Calu3 (cell line): ENCODE measurements at regions not wholly inside any gene's neighbourhood (a gene's known extent, or its start where the extent isn't known, plus 50 kb on each side); places are given as distances from the start of the nearest gene placed in this dataset.
"Not testable (repeated sequence)": the region's sequence is repeated elsewhere in the genome, so short reads cannot be mapped to it uniquely, and the experiment has no call there.

Source experiments
- BruUV-seq: library from RNA; stranded (reverse); fragments of 400-500 nt; replicated peaks from 2 replicates; lab custom pipeline; 2021; lab: Mats Ljungman, UMichigan
- CTCF ChIA-PET: fragments of 300-600 bp; sonication (Branson Sonifier 250); formaldehyde crosslinking; loops from one replicate; lab custom pipeline; 2022; ENCODE audit warnings: antibody characterized with exemption; lab: Charles Lee
- DNase-seq: peaks from one replicate; pipeline ENCODE4 v3.0.0; 2022
- H3K27ac Mint-ChIP-seq: one replicate; pipeline ENCODE4 v1.8.0; 2022; ENCODE audit warnings: mixed read lengths; ENCODE audit not compliant: unreplicated experiment
- H3K27me3 Mint-ChIP-seq: one replicate; pipeline ENCODE4 v1.8.0; 2022; ENCODE audit warnings: mixed read lengths; ENCODE audit not compliant: unreplicated experiment
- H3K36me3 Mint-ChIP-seq: one replicate; pipeline ENCODE4 v1.8.0; 2022; ENCODE audit warnings: mild to moderate bottlenecking, moderate library complexity, mixed read lengths; ENCODE audit not compliant: insufficient read depth, unreplicated experiment
- H3K4me1 Mint-ChIP-seq: one replicate; pipeline ENCODE4 v1.8.0; 2022; ENCODE audit warnings: mild to moderate bottlenecking, low read depth, mixed read lengths; ENCODE audit not compliant: unreplicated experiment
- H3K4me3 Mint-ChIP-seq: one replicate; pipeline ENCODE4 v1.8.0; 2022; ENCODE audit warnings: mild to moderate bottlenecking, low read depth, moderate library complexity, mixed read lengths; ENCODE audit not compliant: unreplicated experiment
- H3K9me3 Mint-ChIP-seq: one replicate; pipeline ENCODE4 v1.8.0; 2022; ENCODE audit warnings: low read depth, mixed read lengths; ENCODE audit not compliant: unreplicated experiment
- CTCF ChIP-seq: fragments of 200-600 bp; IDR thresholded peaks from one replicate; pipeline ENCODE4 v1.8.0; 2022; ENCODE audit warnings: antibody characterized with exemption; ENCODE audit not compliant: unreplicated experiment
- intact Hi-C: fragments of 100-400 bp; cut with micrococcal nuclease; formaldehyde crosslinking; loops from one replicate; pipeline ENCODE4 v1.10.0; 2022; ENCODE audit not compliant: unreplicated experiment

DNA sequence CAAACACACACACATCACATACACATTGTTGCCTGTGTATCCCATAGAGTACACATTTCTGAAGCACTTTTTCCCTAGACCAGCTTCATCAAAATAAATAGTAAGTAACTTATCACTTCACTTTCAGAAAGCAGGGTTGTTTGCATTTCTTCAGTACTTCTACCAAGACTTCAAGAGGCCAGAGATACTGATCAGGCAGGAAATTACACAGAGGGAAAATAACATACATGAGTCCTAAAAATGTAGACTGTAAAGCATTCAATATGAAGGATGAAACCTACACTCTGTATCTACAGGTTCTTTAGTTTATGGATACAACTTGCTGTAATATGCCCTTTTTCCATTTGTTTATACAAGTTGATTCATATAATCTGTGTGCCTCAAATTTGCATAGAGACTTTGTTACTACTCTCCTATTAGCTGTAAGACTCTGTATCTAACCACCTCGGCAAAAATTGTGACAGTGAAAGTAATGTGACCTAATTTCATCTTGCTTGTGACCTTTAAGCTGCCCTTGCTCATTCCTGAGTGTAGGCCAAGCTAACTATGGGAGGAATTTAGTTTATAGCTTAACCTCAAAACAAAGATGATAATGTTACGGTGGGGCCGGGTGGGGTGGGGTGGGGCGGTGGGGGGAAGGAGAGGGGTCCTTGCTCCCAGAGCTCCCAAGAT lies 228.9 kb upstream of the SPOPL start:
- BruUV-seq = no TSS peak
- intact Hi-C loops = loop anchor here (10.0 kb wide), 2 partner anchors 232 to 308 kb away; partner anchors contain the start of genes HNMT and SPOPL
- H3K4me3 Mint-ChIP-seq = no peak overlapping the region
- peaks cover 48% of the 10 kb centered on the region for H3K4me1 Mint-ChIP-seq
- H3K9me3 Mint-ChIP-seq = no peaks in the 10 kb centered on the region
- DNase-seq = no peak
- TF ChIP-seq CTCF = no peak
- no peak overlapping the region for H3K27ac Mint-ChIP-seq
- CTCF ChIA-PET = no interaction called here
- H3K27me3 Mint-ChIP-seq = no peaks in the 10 kb centered on the region
- no peaks in the 10 kb centered on the region for H3K36me3 Mint-ChIP-seq

- H3K27ac Mint-ChIP-seq, BruUV-seq: not testable (repeated sequence)
- intact Hi-C loops = loop anchor here (10.0 kb wide), 2 partner anchors 232 to 308 kb away; partner anchors contain the start of genes HNMT and SPOPL
These were observed 228.3 kb upstream of the SPOPL start for GRCh38 chr2:138273280-138273679.

GRCh38 chr2:138274421-138275291 lies 226.9 kb upstream of the SPOPL start:
- Mint-ChIP-seq H3K4me1 (peaks cover 41% of the 10 kb centered on the region), H3K9me3 (no peaks in the 10 kb centered on the region), H3K27ac (peak overlapping the region; percentile 63), H3K27me3 (no peaks in the 10 kb centered on the region), H3K36me3 (no peaks in the 10 kb centered on the region), H3K4me3 (peak overlapping the region; percentile 33)
- DNase-seq = peak; percentile 39
- intact Hi-C loops = loop anchor here (5.0 to 10.0 kb wide), 4 partner anchors 98 to 503 kb away; partner anchors contain the start of genes HNMT and SPOPL
- CTCF ChIA-PET = interaction anchor here (1.2 to 1.5 kb wide), 2 partner anchors 30 to 184 kb away, joined by 3 to 4 read pairs; no protein-coding TSS in a partner anchor
- TF ChIP-seq CTCF = no peak
- BruUV-seq = no TSS peak

More at GRCh38 chr2:138273280-138273679, 228.3 kb upstream of the SPOPL start:
- DNase-seq, H3K4me3 Mint-ChIP-seq, H3K9me3 Mint-ChIP-seq, H3K27me3 Mint-ChIP-seq, H3K36me3 Mint-ChIP-seq, CTCF ChIA-PET: not testable (repeated sequence)
- H3K4me1 Mint-ChIP-seq = peaks cover 44% of the 10 kb centered on the region

DNA sequence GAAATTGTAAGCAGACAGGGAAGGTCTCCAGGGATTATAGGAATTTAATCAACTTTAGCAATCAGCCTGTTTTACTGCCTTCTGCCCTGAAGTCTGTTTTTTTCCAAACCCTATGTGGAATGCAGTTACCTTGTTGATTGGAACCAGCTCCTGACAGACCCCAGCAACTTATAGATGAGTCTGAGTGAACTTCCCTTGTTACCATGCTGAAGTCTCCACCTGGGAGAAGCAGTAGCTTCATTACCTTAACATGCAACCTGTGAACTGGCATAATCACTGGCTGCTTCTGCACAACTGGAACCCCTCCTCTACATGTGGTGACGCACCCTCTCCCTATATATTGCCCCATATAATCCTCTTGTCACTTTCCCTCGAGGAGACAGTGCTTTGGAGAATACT lies 226.3 kb upstream of the SPOPL start:
- CTCF ChIA-PET = interaction anchor here (0.6 to 1.5 kb wide), 5 partner anchors 8 to 185 kb away, joined by 3 to 4 read pairs (median 3); no protein-coding TSS in a partner anchor
- H3K27ac Mint-ChIP-seq = peak overlapping the region; percentile 63
- H3K4me3 Mint-ChIP-seq = peak overlapping the region; percentile 33
- H3K4me1 Mint-ChIP-seq = peaks cover 41% of the 10 kb centered on the region
- no peak for TF ChIP-seq CTCF
- no peaks in the 10 kb centered on the region for H3K36me3 Mint-ChIP-seq
- no peak for DNase-seq
- H3K27me3 Mint-ChIP-seq = no peaks in the 10 kb centered on the region
- no peaks in the 10 kb centered on the region for H3K9me3 Mint-ChIP-seq
- intact Hi-C loops = loop anchor here (5.0 to 10.0 kb wide), 4 partner anchors 97 to 502 kb away; partner anchors contain the start of genes HNMT and SPOPL
- no TSS peak for BruUV-seq
